ENCODE measurements at regions not wholly inside any gene's neighbourhood (a gene's known extent, or its start where the extent isn't known, plus 50 kb on each side); places are given as distances from the start of the nearest gene placed in this dataset.
"Not testable (repeated sequence)": the region's sequence is repeated elsewhere in the genome, so short reads cannot be mapped to it uniquely, and the experiment has no call there.

GRCh38 chr16:55016515-55016914 is 85.8 kb downstream of the IRX5 start:
- no peak for DNase-seq

- no peak for DNase-seq
These were observed 86.7 kb downstream of the IRX5 start for GRCh38 chr16:55017321-55017720.

GRCh38 chr16:55018881-55019280 is 88.2 kb downstream of the IRX5 start:
- DNase-seq = no peak

- DNase-seq = no peak
These were observed 88.9 kb downstream of the IRX5 start for GRCh38 chr16:55019419-55020131.

- no peak for DNase-seq
These were observed 91.2 kb downstream of the IRX5 start for GRCh38 chr16:55021595-55022475.

- not testable (repeated sequence) for DNase-seq
These were observed 96.6 kb downstream of the IRX5 start for GRCh38 chr16:55027260-55027659.

- DNase-seq = no peak
These were observed 98.8 kb downstream of the IRX5 start for GRCh38 chr16:55029509-55029908.

- DNase-seq = no peak
These were observed 100.3 kb downstream of the IRX5 start for GRCh38 chr16:55030944-55031343.

- DNase-seq = no peak
These were observed 100.8 kb downstream of the IRX5 start for GRCh38 chr16:55031481-55031880.

- no peak for DNase-seq
These were observed 102.8 kb downstream of the IRX5 start for GRCh38 chr16:55033225-55034156.

GRCh38 chr16:55035029-55035428 is 104.4 kb downstream of the IRX5 start:
- DNase-seq = no peak

GRCh38 chr16:55035956-55036355 is 105.3 kb downstream of the IRX5 start:
- DNase-seq = no peak

GRCh38 chr16:55036371-55036821 is 105.7 kb downstream of the IRX5 start:
- DNase-seq = no peak

GRCh38 chr16:55037046-55037445 is 106.4 kb downstream of the IRX5 start:
- no peak for DNase-seq

- DNase-seq = no peak
These were observed 107.3 kb downstream of the IRX5 start for GRCh38 chr16:55037966-55038365.

- no peak for DNase-seq
These were observed 108.4 kb downstream of the IRX5 start for GRCh38 chr16:55039042-55039441.

- no peak for DNase-seq
These were observed 108.8 kb downstream of the IRX5 start for GRCh38 chr16:55039511-55039910.

GRCh38 chr16:55039931-55040330 is 109.3 kb downstream of the IRX5 start:
- no peak for DNase-seq

GRCh38 chr16:55040366-55041086 is 109.9 kb downstream of the IRX5 start:
- no peak for DNase-seq

GRCh38 chr16:55041540-55042234 is 111.0 kb downstream of the IRX5 start:
- no peak for DNase-seq

- no peak for DNase-seq
These were observed 112.1 kb downstream of the IRX5 start for GRCh38 chr16:55042556-55043432.
